ENCODE measurements at regions not wholly inside any gene's neighbourhood (a gene's known extent, or its start where the extent isn't known, plus 50 kb on each side); places are given as distances from the start of the nearest gene placed in this dataset.

GRCh38 chr14:27938392-27938791 lies 828.2 kb upstream of the FOXG1 start:
- Histone ChIP-seq H2BK5ac (ENCODE audit: low read depth, low read length, poor library complexity) (no peak overlapping the region), H3K18ac (ENCODE audit: low read length) (no peak overlapping the region)

GRCh38 chr14:27945512-27945911 lies 821.1 kb upstream of the FOXG1 start:
- H3K79me2 ChIP-seq (ENCODE audit: control insufficient read depth, insufficient read depth, low read length, poor library complexity), result no peaks in the 10 kb centered on the region
- no peak overlapping the region for H2BK120ac ChIP-seq (ENCODE audit: insufficient read depth, low read length, poor library complexity)
- no peak overlapping the region for H3K18ac ChIP-seq (ENCODE audit: low read length)
- no peak overlapping the region for H3K4me2 ChIP-seq (ENCODE audit: low read length)
- no peaks in the 10 kb centered on the region for H3K79me1 ChIP-seq (ENCODE audit: low read length)
- H2AK5ac ChIP-seq (ENCODE audit: low read length), result no peak overlapping the region
- DNase-seq, result no peak
- no peaks in the 10 kb centered on the region for H3K9me3 ChIP-seq (ENCODE audit: insufficient read depth, low read depth, low read length)
- WGBS (ENCODE audit: extremely low coverage, insufficient coverage, insufficient read length), result no CpG with 5 or more reads among the region's 4 CpGs
- no peaks in the 10 kb centered on the region for H3K27me3 ChIP-seq (ENCODE audit: insufficient read depth, low read length)
- no peak overlapping the region for H3K9ac ChIP-seq (ENCODE audit: low read length)
- no peaks in the 10 kb centered on the region for H3K4me1 ChIP-seq (ENCODE audit: control insufficient read depth in 1 of 2, insufficient read depth in 2 of 2, low read length in 2 of 2)
- H3K4ac ChIP-seq (ENCODE audit: low read depth, low read length), result no peak overlapping the region
- no peak overlapping the region for H3K23ac ChIP-seq (ENCODE audit: low read length)
- no peak overlapping the region for H2BK5ac ChIP-seq (ENCODE audit: low read depth, low read length, poor library complexity)
- no peak overlapping the region for H4K12ac ChIP-seq (ENCODE audit: low read depth, low read length)
- H3K36me3 ChIP-seq (ENCODE audit: control insufficient read depth in 1 of 2, insufficient read depth in 2 of 2, low read length in 2 of 2), result no peaks in the 10 kb centered on the region
- H4K91ac ChIP-seq (ENCODE audit: low read depth, low read length), result no peak overlapping the region
- H2BK12ac ChIP-seq (ENCODE audit: low read length), result no peak overlapping the region
- H3K27ac ChIP-seq (ENCODE audit: low read depth, low read length), result no peak overlapping the region
- no peak overlapping the region for H3K14ac ChIP-seq (ENCODE audit: low read length)
- H4K8ac ChIP-seq (ENCODE audit: low read depth, low read length), result no peak overlapping the region
- H3K4me3 ChIP-seq (ENCODE audit: low read depth, low read length), result no peak overlapping the region
- H2AFZ ChIP-seq (ENCODE audit: insufficient read depth, low read length, poor library complexity), result no peak overlapping the region

More at GRCh38 chr14:27938392-27938791, 828.2 kb upstream of the FOXG1 start:
- Histone ChIP-seq H3K23ac (ENCODE audit: low read length) (no peak overlapping the region), H2BK12ac (ENCODE audit: low read length) (no peak overlapping the region), H3K4ac (ENCODE audit: low read depth, low read length) (no peak overlapping the region), H2AK5ac (ENCODE audit: low read length) (no peak overlapping the region), H4K91ac (ENCODE audit: low read depth, low read length) (no peak overlapping the region), H4K8ac (ENCODE audit: low read depth, low read length) (no peak overlapping the region), H3K4me3 (ENCODE audit: low read depth, low read length) (no peak overlapping the region), H3K14ac (ENCODE audit: low read length) (no peak overlapping the region), H2AFZ (ENCODE audit: insufficient read depth, low read length, poor library complexity) (no peak overlapping the region), H3K9ac (ENCODE audit: low read length) (no peak overlapping the region), H3K27ac (ENCODE audit: low read depth, low read length) (no peak overlapping the region), H3K27me3 (ENCODE audit: insufficient read depth, low read length) (no peaks in the 10 kb centered on the region), H3K79me1 (ENCODE audit: low read length) (no peaks in the 10 kb centered on the region), H4K12ac (ENCODE audit: low read depth, low read length) (no peak overlapping the region), H3K79me2 (ENCODE audit: control insufficient read depth, insufficient read depth, low read length, poor library complexity) (no peaks in the 10 kb centered on the region), H3K4me1 (ENCODE audit: control insufficient read depth in 1 of 2, insufficient read depth in 2 of 2, low read length in 2 of 2) (no peaks in the 10 kb centered on the region), H3K36me3 (ENCODE audit: control insufficient read depth in 1 of 2, insufficient read depth in 2 of 2, low read length in 2 of 2) (no peaks in the 10 kb centered on the region), H3K4me2 (ENCODE audit: low read length) (no peak overlapping the region), H3K9me3 (ENCODE audit: insufficient read depth, low read depth, low read length) (peaks cover 2% of the 10 kb centered on the region), H2BK120ac (ENCODE audit: insufficient read depth, low read length, poor library complexity) (no peak overlapping the region)
- DNase-seq, result no peak
- WGBS (ENCODE audit: extremely low coverage, insufficient coverage, insufficient read length), result no CpG with 5 or more reads among the region's 1 CpG

GRCh38 chr14:27958757-27959156 lies 807.8 kb upstream of the FOXG1 start:
- Histone ChIP-seq H3K27ac (ENCODE audit: low read depth, low read length) (no peak overlapping the region), H2AFZ (ENCODE audit: insufficient read depth, low read length, poor library complexity) (no peak overlapping the region), H2BK120ac (ENCODE audit: insufficient read depth, low read length, poor library complexity) (no peak overlapping the region), H3K23ac (ENCODE audit: low read length) (no peak overlapping the region), H2BK12ac (ENCODE audit: low read length) (no peak overlapping the region), H3K4ac (ENCODE audit: low read depth, low read length) (no peak overlapping the region), H4K8ac (ENCODE audit: low read depth, low read length) (no peak overlapping the region), H3K9ac (ENCODE audit: low read length) (no peak overlapping the region), H3K79me1 (ENCODE audit: low read length) (no peaks in the 10 kb centered on the region), H3K4me1 (ENCODE audit: control insufficient read depth in 1 of 2, insufficient read depth in 2 of 2, low read length in 2 of 2) (no peaks in the 10 kb centered on the region), H3K18ac (ENCODE audit: low read length) (no peak overlapping the region), H3K27me3 (ENCODE audit: insufficient read depth, low read length) (no peaks in the 10 kb centered on the region), H3K9me3 (ENCODE audit: insufficient read depth, low read depth, low read length) (no peaks in the 10 kb centered on the region), H3K4me3 (ENCODE audit: low read depth, low read length) (no peak overlapping the region), H3K79me2 (ENCODE audit: control insufficient read depth, insufficient read depth, low read length, poor library complexity) (no peaks in the 10 kb centered on the region), H4K12ac (ENCODE audit: low read depth, low read length) (no peak overlapping the region), H3K4me2 (ENCODE audit: low read length) (no peak overlapping the region), H2AK5ac (ENCODE audit: low read length) (no peak overlapping the region), H3K36me3 (ENCODE audit: control insufficient read depth in 1 of 2, insufficient read depth in 2 of 2, low read length in 2 of 2) (no peaks in the 10 kb centered on the region), H4K91ac (ENCODE audit: low read depth, low read length) (no peak overlapping the region), H3K14ac (ENCODE audit: low read length) (no peak overlapping the region), H2BK5ac (ENCODE audit: low read depth, low read length, poor library complexity) (no peak overlapping the region)
- no peak for DNase-seq
- WGBS (ENCODE audit: extremely low coverage, insufficient coverage, insufficient read length), result no CpG with 5 or more reads among the region's 2 CpGs

GRCh38 chr14:27995691-27996090 lies 770.9 kb upstream of the FOXG1 start:
- no peak overlapping the region for H3K14ac ChIP-seq (ENCODE audit: low read length)
- no peak overlapping the region for H2AK5ac ChIP-seq (ENCODE audit: low read length)
- no peak overlapping the region for H4K8ac ChIP-seq (ENCODE audit: low read depth, low read length)
- H3K79me1 ChIP-seq (ENCODE audit: low read length), result no peaks in the 10 kb centered on the region
- H3K18ac ChIP-seq (ENCODE audit: low read length), result no peak overlapping the region
- H3K4me1 ChIP-seq (ENCODE audit: control insufficient read depth in 1 of 2, insufficient read depth in 2 of 2, low read length in 2 of 2), result no peaks in the 10 kb centered on the region
- H2BK12ac ChIP-seq (ENCODE audit: low read length), result no peak overlapping the region
- H3K4me2 ChIP-seq (ENCODE audit: low read length), result no peak overlapping the region
- no peak overlapping the region for H4K12ac ChIP-seq (ENCODE audit: low read depth, low read length)
- H3K36me3 ChIP-seq (ENCODE audit: control insufficient read depth in 1 of 2, insufficient read depth in 2 of 2, low read length in 2 of 2), result no peaks in the 10 kb centered on the region
- no peak overlapping the region for H3K27ac ChIP-seq (ENCODE audit: low read depth, low read length)
- no peak overlapping the region for H3K4me3 ChIP-seq (ENCODE audit: low read depth, low read length)
- no peak overlapping the region for H3K9ac ChIP-seq (ENCODE audit: low read length)
- H2BK120ac ChIP-seq (ENCODE audit: insufficient read depth, low read length, poor library complexity), result no peak overlapping the region
- no peak for DNase-seq
- no peak overlapping the region for H2AFZ ChIP-seq (ENCODE audit: insufficient read depth, low read length, poor library complexity)
- H3K23ac ChIP-seq (ENCODE audit: low read length), result no peak overlapping the region
- H3K9me3 ChIP-seq (ENCODE audit: insufficient read depth, low read depth, low read length), result no peaks in the 10 kb centered on the region
- no CpG with 5 or more reads among the region's 5 CpGs for WGBS (ENCODE audit: extremely low coverage, insufficient coverage, insufficient read length)
- H4K91ac ChIP-seq (ENCODE audit: low read depth, low read length), result no peak overlapping the region
- H3K27me3 ChIP-seq (ENCODE audit: insufficient read depth, low read length), result no peaks in the 10 kb centered on the region
- no peaks in the 10 kb centered on the region for H3K79me2 ChIP-seq (ENCODE audit: control insufficient read depth, insufficient read depth, low read length, poor library complexity)
- H3K4ac ChIP-seq (ENCODE audit: low read depth, low read length), result no peak overlapping the region
- no peak overlapping the region for H2BK5ac ChIP-seq (ENCODE audit: low read depth, low read length, poor library complexity)
